ENCODE measurements at regions not wholly inside any gene's neighbourhood (a gene's known extent, or its start where the extent isn't known, plus 50 kb on each side); places are given as distances from the start of the nearest gene placed in this dataset.
"Not testable (repeated sequence)": the region's sequence is repeated elsewhere in the genome, so short reads cannot be mapped to it uniquely, and the experiment has no call there.

DNA sequence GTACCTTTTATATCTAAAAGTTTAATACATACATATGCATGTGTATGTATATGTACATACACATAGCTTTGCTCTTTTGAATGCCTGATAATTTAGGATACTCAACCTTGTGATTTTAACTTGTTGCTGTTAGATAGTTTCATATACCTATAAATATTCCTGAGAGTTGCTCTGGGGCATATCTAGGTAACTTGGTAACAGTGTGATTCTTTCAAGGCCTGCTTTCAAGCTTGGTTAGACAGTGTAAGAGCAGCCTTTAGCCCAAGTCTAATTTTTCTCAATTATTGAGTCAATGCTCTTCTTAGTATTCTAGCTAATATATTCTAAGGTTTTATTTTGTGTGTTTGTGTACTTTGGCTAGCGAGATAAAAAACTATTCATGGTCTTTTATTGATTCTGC is 762.1 kb upstream of the MIR17HG start:
- no peak for DNase-seq

DNA sequence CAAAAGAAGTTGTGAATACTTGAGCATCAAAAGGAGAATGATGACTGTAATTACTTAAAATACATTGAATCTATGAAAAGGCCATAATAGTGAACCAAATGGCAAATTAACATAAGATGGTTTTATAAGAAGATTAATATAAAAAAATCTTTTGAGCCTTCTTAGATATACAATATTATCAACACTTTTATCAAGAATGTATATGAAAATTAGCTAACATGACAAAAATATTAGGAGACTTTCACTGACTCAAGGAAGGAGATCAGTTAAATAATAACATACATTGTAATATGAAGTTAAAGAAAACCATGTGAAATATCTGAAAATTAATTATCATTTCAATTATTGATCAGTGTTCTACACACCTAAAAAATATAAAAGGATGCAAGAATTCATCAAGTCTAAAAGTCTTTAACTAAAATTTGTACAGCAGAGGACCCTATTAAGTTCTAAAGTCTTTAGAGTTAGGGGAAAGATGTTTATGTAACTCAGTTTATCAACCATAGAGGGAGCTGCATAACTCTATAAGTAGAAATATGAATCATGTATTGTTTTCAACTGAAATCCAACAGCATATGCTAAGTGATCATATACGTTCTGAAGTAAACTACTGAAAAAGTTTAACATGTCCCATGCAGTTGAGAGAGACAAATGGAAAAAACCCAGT is 756.1 kb upstream of the MIR17HG start:
- DNase-seq: no peak

DNA sequence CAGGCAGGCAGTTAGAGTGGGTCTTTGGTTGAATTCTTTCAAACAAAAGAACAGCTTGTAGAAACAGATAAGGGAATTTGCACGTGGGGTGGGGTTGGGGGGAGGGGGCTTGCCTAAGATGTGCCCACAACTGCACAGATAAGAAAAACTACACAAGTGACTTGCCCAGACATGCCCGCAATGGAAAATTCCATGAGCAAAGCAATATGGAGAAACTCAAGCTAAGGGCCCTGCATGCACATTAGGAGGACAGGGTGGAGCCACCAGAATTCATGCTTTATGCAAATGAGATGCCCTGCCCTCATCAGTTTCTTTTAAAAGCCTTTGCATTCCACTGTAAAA is 755.6 kb upstream of the MIR17HG start:
- no peak for DNase-seq

DNA sequence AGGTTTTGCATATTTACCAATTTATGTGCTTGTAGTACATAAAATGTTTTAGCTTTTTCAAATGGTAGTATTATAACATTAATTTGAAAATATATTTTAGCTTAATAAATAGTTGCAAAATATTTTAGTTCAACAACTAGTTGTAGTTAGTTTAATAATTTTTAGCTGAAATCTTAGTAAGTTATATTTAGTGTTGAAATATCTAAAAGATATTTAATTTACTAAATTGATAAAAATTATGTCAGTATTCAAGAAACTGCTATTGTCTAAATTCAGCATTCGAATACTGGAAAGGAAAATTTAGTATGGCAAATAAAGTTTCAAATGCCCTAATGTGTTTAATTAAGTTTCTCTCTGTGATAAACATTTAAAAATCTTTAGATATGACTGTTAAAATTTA is 754.5 kb upstream of the MIR17HG start:
- no peak for DNase-seq

DNA sequence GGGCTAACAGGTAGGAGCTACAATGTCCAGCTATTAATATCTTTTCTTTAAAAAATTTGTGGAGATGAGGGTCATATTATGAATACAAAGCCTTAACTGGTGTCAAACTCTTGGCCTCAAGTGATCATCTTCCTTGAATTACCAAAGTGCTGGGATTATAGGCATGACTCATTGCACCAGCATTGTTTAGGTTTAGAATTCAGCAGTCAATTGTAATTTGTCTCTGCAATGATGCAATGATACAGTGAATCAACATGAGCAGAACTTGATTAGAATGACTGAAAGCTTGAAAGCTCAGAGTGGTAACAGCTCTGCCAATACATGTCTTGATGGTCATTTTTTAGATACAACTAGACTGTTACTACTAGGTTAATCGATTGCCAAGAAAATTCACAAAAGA is 752.8 kb upstream of the MIR17HG start:
- no peak for DNase-seq

DNA sequence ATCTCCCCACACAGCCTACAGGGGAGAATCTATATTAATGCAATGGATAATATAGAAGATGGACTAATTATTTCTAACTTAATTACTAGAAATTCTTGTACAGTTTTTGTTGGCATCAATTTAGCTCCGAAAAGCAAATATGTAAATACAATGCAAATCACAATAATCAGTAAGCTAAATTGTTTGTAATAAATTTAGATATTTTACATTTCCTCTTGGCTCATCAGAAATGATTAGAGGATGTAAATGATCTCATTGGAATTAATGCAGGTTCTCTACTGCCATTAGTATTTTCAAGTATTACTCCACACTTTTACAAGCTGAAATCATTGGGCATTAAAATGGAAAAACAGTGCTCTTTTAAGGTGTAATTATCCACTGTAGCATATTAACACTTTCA is 741.8 kb upstream of the MIR17HG start:
- no peak for DNase-seq

DNA sequence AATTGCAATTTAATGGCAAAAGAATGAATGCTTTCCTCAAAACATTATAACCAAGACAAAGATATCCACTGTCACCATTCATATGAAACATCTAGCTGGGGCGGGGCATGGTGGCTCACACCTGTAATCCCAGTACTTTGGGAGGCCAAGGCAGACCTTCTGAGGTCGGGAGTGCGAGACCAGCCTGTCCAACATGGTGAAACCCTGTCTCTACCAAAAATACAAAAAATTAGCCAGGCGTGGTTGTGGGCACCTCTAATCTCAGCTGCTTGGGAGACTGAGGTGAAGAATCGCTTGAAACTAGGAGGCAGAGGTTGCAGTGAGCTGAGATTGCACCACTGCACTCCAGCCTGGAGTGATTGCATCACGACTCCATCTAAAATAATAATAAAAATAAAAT is 740.6 kb upstream of the MIR17HG start:
- DNase-seq: not testable (repeated sequence)

GRCh38 chr13:90612391-90612790 is 735.1 kb upstream of the MIR17HG start:
- DNase-seq: no peak

DNA sequence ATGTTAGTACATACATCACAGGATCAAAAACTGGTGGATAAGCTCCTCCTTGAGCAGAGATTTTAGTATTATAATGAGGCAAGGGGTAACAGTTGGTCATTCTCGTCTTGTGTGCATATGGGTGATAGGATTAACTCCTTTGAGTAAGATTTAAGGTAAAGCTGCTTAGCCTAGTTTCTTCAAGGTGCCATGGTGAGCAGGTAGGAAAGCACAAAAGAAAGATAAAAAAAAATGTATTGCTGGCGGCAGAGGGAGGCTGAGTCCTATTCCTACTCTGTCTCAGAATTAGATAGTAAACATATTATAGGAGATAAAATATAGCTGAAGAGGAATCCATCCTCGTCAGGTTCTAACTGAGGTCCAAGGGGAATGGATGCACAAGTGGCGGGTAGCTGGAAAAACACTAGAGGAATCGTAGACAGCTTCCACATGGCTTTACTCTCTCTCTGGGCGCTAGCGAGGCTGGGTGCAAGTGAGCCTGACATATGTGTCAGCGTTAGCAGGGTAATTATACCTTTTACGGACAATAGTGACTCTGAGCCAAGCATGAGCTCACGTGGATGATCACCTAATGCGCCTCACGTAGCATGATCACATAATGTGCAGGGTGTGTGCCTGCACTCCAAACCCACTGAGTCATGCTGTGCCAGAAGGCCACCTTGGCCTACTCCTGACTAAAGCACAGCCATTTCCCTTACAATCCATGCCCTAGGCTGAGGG is 734.3 kb upstream of the MIR17HG start:
- DNase-seq: no peak

GRCh38 chr13:90615236-90615635 is 732.3 kb upstream of the MIR17HG start:
- DNase-seq: no peak

DNA sequence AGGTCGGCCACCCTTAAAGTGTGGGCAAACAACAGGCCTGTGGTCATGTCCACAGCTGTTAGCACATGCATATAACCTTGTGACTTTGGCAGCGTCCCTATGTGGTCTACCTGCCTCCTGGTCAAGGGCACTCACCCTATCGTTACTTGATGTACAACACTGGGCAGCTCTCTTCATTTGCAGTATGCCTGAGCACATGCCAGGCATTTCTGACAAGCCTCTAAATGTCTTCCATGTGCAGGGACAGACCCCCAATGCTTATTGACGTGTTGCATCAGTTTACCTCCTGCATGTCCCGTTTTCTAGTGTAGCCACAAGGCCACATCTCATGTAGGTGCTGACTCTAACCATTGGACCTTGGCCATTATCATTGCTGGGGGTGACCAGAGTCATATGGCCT is 731.7 kb upstream of the MIR17HG start:
- no peak for DNase-seq

GRCh38 chr13:90618133-90618532 is 729.4 kb upstream of the MIR17HG start:
- no peak for DNase-seq

- no peak for DNase-seq
Measured at GRCh38 chr13:90622541-90622940, 724.9 kb upstream of the MIR17HG start.

DNA sequence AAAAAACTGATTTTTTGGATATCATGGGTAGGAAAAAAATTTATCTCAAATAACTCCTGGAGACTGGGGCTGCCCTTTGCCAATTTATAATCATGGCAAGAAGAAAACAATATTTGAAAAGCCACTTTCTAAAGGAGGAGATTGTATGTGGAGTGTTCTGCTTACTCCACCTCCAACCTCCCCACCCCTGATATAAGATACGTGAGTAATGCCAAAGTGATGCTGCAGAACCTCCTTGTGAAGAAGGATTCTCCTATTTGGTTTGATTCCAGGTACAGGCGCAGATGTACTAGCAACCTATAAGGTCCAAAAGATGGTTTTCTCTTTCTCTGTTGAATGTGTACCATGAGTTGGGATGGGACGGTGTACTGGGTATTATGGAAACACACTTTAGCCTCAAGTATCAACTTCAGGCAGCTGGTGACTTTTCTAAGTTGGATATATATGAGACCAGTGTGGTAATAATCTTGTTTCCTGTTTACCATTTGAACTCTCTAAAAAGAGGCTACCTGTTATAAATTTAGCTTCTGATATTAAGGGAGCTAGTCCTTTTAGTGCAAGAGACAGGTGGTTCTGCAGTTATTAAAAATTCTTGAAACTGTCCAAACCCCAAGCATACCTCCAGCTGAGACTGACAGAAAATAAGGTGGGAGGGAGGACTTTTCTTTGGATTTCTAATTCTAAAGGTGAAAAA is 724.0 kb upstream of the MIR17HG start:
- no peak for DNase-seq

DNA sequence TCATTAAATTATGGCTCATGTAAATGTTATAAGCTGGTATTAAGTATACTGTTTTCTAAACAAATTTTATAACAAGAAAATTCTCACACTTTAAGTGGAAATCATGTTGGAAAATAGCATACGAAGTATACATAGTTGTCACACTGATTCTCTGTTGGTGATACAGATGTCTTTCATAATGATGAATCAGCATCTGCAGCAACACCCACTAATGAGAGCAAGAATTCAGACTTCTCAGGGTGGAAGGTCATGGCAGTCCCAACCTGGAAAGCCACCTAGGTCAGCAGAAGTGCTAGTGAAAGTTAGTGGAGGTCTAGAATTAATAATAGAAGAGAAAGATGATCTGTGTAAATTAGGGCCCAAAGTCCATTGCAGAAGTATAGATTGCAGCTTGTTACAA is 719.7 kb upstream of the MIR17HG start:
- DNase-seq: no peak

DNA sequence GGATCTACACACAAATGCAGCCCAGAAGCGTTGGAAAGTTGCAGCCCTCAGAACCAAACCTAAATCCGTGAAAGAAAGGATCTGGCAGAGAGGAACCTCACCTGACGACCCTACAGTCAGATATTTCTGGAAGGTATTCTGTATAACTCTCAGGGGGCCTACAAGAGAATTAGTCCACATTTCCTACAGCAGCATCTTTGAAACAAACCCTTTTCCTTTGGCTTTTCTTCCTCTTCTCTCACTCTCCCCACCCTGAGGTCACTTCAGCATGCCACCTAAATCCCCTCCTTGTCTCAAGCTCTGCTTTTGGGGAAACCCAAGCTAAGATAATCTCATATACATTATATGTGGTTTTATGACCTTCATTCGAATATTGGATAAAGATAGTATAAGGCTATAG is 719.0 kb upstream of the MIR17HG start:
- DNase-seq: no peak

GRCh38 chr13:90630716-90631115 is 716.8 kb upstream of the MIR17HG start:
- no peak for DNase-seq

- DNase-seq: no peak
Measured at GRCh38 chr13:90632184-90632583, 715.3 kb upstream of the MIR17HG start.

GRCh38 chr13:90633849-90634248 is 713.6 kb upstream of the MIR17HG start:
- DNase-seq: no peak

DNA sequence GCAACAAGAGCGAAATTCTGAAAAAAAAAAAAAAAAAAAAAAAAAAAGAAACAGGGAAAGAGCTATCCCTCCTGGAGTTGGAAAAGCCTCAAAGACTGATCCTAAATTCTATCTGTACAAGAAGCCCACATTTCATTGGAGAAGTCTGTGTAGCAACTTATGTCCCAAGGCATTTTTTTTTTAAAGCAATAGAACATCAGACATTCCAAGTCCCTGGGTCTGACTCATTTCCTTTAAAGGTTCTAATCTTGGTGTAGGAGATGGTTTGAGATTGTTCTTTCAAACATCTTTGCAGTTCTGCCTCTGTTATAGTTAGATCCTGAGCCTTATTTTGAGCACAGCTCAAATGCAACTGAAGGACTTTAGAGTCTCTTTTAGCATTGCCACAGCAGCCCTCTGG is 706.5 kb upstream of the MIR17HG start:
- no peak for DNase-seq

- no peak for DNase-seq
Measured at GRCh38 chr13:90641884-90642283, 705.6 kb upstream of the MIR17HG start.

DNA sequence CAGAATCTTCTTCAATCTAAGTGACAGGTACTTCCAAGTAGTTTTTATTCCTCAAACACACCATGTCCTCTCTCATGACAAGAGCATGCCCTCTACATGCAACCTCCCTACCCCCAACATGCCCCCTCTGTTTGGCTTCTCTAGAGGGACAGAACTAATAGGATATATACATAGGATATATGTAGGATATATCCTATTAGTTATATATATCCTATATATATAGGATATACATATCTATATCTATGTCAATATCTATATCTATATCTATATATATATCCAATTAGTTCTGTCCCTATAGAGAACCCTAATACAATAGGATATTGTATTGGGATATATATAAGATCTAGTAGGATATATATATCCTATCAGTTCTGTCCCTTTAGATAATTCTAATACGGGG is 701.9 kb upstream of the MIR17HG start:
- no peak for DNase-seq

GRCh38 chr13:90648497-90648896 is 699.0 kb upstream of the MIR17HG start:
- DNase-seq: no peak

- DNase-seq: no peak
Measured at GRCh38 chr13:90652036-90652435, 695.5 kb upstream of the MIR17HG start.

Measured in stimulated activated CD4-positive, alpha-beta T cell treated with anti-CD3 and anti-CD28 coated beads, Interleukin-4, amount 100 ng/mL, for 24 hours (primary cell).